Keratinocyte (primary cell): ENCODE measurements at regions not wholly inside any gene's neighbourhood (a gene's known extent, or its start where the extent isn't known, plus 50 kb on each side); places are given as distances from the start of the nearest gene placed in this dataset.

Source experiments
- DNase-seq: peaks from one replicate; pipeline ENCODE4 v3.0.0-alpha.2; 2011; ENCODE audit warnings: low read depth, missing footprints, low spot score
- FAIRE-seq: peaks from 2 replicates; lab custom pipeline; 2011; peaks lifted over from hg19 to GRCh38; lab: Jason Lieb, UNC
- H2AFZ ChIP-seq: 2 replicates; pipeline ENCODE4 v1.6.0; 2012; ENCODE audit warnings: low read length, control low read depth, inconsistent platforms; ENCODE audit not compliant: control insufficient read depth
- H3K27ac ChIP-seq: 2 replicates; pipeline ENCODE4 v1.5.1; 2011; ENCODE audit warnings: low read length; ENCODE audit not compliant: control insufficient read depth, insufficient read depth
- H3K27me3 ChIP-seq: 3 replicates; pipeline ENCODE4 v1.6.0; 2011; ENCODE audit warnings: low read length; ENCODE audit not compliant: control insufficient read depth, insufficient read depth; ENCODE audit errors: extremely low read depth
- H3K36me3 ChIP-seq, 2 experiments: 2 replicates in 1 of 2; 3 replicates in 1 of 2; pipeline ENCODE4 v1.5.1; 2011; ENCODE audit warnings: low read length in 2 of 2, mild to moderate bottlenecking in 1 of 2; ENCODE audit not compliant: control insufficient read depth in 2 of 2, insufficient read depth in 2 of 2; ENCODE audit errors: extremely low read depth in 1 of 2
- H3K4me1 ChIP-seq: 3 replicates; pipeline ENCODE4 v1.5.1; 2011; ENCODE audit warnings: low read length; ENCODE audit not compliant: control insufficient read depth, insufficient read depth; ENCODE audit errors: extremely low read depth
- H3K4me2 ChIP-seq: 3 replicates; pipeline ENCODE4 v1.6.0; 2011; ENCODE audit warnings: low read depth, low read length; ENCODE audit not compliant: control insufficient read depth, insufficient read depth; ENCODE audit errors: extremely low read depth
- H3K4me3 ChIP-seq, 3 experiments: fragments of 200-600 bp in 1 of 3; sonication (generic) in 1 of 3; 2 replicates in 2 of 3; 3 replicates in 1 of 3; pipeline ENCODE4 v1.5.1; 2011 to 2016; ENCODE audit warnings: low read length in 3 of 3, mild to moderate bottlenecking in 3 of 3, control low read depth in 2 of 3, inconsistent platforms in 1 of 3, low read depth in 1 of 3, mixed read lengths in 1 of 3, mixed run types in 1 of 3, moderate library complexity in 1 of 3; ENCODE audit not compliant: control insufficient read depth in 2 of 3, insufficient read depth in 2 of 3; ENCODE audit errors: extremely low read depth in 1 of 3
- H3K79me2 ChIP-seq: 2 replicates; pipeline ENCODE4 v1.6.0; 2012; ENCODE audit warnings: low read length; ENCODE audit not compliant: control insufficient read depth, insufficient read depth
- H3K9ac ChIP-seq: 3 replicates; pipeline ENCODE4 v1.6.0; 2011; ENCODE audit warnings: low read length; ENCODE audit not compliant: control insufficient read depth, insufficient read depth; ENCODE audit errors: extremely low read depth
- H3K9me1 ChIP-seq: 3 replicates; pipeline ENCODE4 v1.6.0; 2011; ENCODE audit warnings: low read length; ENCODE audit not compliant: control insufficient read depth, insufficient read depth; ENCODE audit errors: extremely low read depth
- H3K9me3 ChIP-seq: 2 replicates; pipeline ENCODE4 v1.5.1; 2012; ENCODE audit warnings: low read depth, low read length; ENCODE audit not compliant: control insufficient read depth
- H4K20me1 ChIP-seq: 3 replicates; pipeline ENCODE4 v1.6.0; 2011; ENCODE audit warnings: low read length; ENCODE audit not compliant: control insufficient read depth, insufficient read depth; ENCODE audit errors: extremely low read depth
- EZH2 ChIP-seq: IDR thresholded peaks from one replicate; pipeline ENCODE4 v1.6.1; 2012; ENCODE audit warnings: inconsistent platforms, mild to moderate bottlenecking, low read length, moderate library complexity
- dilution Hi-C: fragments of 300-500 bp; cut with MboI; formaldehyde crosslinking; loops from one replicate; pipeline ENCODE4 v1.7.0; 2020; ENCODE audit warnings: low sequenced_read_pairs; ENCODE audit not compliant: extremely low pct_ligation_motif_present
- TF ChIP-seq, protein P1 (sequence below), 3 experiments: IDR thresholded peaks in 1 of 3; conservative IDR thresholded peaks in 1 of 3; optimal IDR thresholded peaks in 1 of 3; 2 replicates in 2 of 3; 3 replicates in 1 of 3; pipeline versions ENCODE3 to v1.5.1; 2011; ENCODE audit warnings: low read length in 3 of 3, mild to moderate bottlenecking in 3 of 3, moderate library complexity in 2 of 3, control low read depth in 1 of 3, inconsistent platforms in 1 of 3; ENCODE audit not compliant: insufficient read depth in 2 of 3; ENCODE audit errors: extremely low read depth in 1 of 3

DNA sequence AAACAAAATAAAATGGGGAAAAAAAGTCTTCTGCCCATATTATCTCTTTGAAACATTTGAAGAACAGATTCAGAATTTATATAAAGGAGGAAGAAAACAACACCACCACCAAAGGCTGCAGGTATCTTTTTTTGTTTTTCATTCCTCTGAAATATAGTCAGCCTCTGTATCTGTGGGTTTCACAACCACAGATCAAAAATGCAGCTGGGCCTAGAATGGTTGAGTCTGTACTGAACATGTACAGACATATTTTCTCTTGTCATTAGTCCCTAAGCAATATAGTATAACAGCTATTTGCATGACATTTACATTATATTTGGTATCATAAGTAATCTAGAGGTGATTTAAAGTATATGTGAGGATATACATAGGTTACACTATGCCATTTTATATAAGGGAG is 559.7 kb upstream of the LRRN3 start:
- Histone ChIP-seq H3K9me3 (no peaks in the 10 kb centered on the region), H3K4me1 (peaks cover 40% of the 10 kb centered on the region), H3K27ac (peak overlapping the region; percentile 50), H3K36me3 (no peaks in the 10 kb centered on the region), H3K4me2 (peak overlapping the region; percentile 40), H3K79me2 (no peaks in the 10 kb centered on the region), H4K20me1 (no peaks in the 10 kb centered on the region), H3K27me3 (no peaks in the 10 kb centered on the region), H3K4me3 (peak overlapping the region in 1 of 3 experiments; percentile 20), H2AFZ (no peak overlapping the region), H3K9me1 (no peaks in the 10 kb centered on the region), H3K9ac (no peak overlapping the region)
- dilution Hi-C loops: no loop called here
- TF ChIP-seq EZH2: no peak
- TF ChIP-seq, protein P1, sequence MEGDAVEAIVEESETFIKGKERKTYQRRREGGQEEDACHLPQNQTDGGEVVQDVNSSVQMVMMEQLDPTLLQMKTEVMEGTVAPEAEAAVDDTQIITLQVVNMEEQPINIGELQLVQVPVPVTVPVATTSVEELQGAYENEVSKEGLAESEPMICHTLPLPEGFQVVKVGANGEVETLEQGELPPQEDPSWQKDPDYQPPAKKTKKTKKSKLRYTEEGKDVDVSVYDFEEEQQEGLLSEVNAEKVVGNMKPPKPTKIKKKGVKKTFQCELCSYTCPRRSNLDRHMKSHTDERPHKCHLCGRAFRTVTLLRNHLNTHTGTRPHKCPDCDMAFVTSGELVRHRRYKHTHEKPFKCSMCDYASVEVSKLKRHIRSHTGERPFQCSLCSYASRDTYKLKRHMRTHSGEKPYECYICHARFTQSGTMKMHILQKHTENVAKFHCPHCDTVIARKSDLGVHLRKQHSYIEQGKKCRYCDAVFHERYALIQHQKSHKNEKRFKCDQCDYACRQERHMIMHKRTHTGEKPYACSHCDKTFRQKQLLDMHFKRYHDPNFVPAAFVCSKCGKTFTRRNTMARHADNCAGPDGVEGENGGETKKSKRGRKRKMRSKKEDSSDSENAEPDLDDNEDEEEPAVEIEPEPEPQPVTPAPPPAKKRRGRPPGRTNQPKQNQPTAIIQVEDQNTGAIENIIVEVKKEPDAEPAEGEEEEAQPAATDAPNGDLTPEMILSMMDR (optimal IDR thresholded peaks at IDR 0.05 in 1 of 3, IDR thresholded peaks at IDR 0.05 in 1 of 3, conservative IDR thresholded peaks at IDR 0.05 in 1 of 3; ENCODE audit: extremely low read depth in 1 of 3, insufficient read depth in 2 of 3, low read length in 3 of 3): no peak
- FAIRE-seq: peak; percentile 9
- DNase-seq: no peak

DNA sequence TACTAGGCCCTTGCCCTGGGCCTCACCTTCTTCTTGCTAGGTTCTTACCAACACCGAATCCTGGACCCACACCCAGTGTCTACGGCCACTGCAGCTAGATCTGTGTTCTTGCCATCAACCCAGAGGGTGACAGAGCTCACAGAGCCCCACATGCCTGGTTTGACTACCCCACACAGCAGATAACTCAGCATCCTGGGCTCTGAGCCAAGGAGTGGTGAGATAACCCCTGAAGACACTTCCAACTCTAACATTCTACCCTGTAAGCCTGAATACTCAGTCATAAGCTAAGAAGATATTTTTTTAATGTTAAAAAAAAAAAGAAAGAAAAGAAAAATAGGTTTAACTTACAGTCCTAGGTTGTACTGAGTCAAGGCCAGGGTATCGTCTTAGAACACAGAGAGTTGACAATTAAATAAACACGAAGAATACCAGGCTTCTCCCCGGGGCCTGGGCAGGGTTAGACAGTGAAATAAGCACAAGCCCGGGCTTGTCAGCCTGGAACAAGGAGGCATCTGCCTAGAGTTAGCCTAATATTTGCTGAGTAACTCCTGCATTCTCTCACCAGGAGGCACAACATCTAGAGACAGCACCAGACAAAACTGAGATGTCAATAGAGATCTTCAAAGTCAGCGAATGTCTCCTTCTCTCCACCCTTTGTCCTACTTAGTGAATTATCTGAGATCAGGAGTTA is 556.5 kb upstream of the LRRN3 start:
- H3K27me3 ChIP-seq: no peaks in the 10 kb centered on the region
- H2AFZ ChIP-seq: peak overlapping the region; percentile 4
- no peaks in the 10 kb centered on the region for H4K20me1 ChIP-seq
- H3K4me2 ChIP-seq: peak overlapping the region; percentile 53
- peaks cover 40% of the 10 kb centered on the region for H3K4me1 ChIP-seq
- peak overlapping the region; percentile 71 for H3K27ac ChIP-seq
- H3K9ac ChIP-seq: peak overlapping the region; percentile 26
- DNase-seq (peak; percentile 79), FAIRE-seq (peak; percentile 97)
- no peak for TF ChIP-seq EZH2
- TF ChIP-seq, protein P1 (optimal IDR thresholded peaks at IDR 0.05 in 1 of 3, IDR thresholded peaks at IDR 0.05 in 1 of 3, conservative IDR thresholded peaks at IDR 0.05 in 1 of 3; ENCODE audit: extremely low read depth in 1 of 3, insufficient read depth in 2 of 3, low read length in 3 of 3): peak; percentile 12 to 36 (median 35)
- dilution Hi-C loops: no loop called here
- H3K36me3 ChIP-seq: no peaks in the 10 kb centered on the region
- peak overlapping the region in 1 of 3 experiments; percentile 0 for H3K4me3 ChIP-seq
- no peaks in the 10 kb centered on the region for H3K9me1 ChIP-seq
- no peaks in the 10 kb centered on the region for H3K79me2 ChIP-seq
- no peaks in the 10 kb centered on the region for H3K9me3 ChIP-seq
